GM12875 (cell line): ENCODE measurements at regions not wholly inside any gene's neighbourhood (a gene's known extent, or its start where the extent isn't known, plus 50 kb on each side); places are given as distances from the start of the nearest gene placed in this dataset.

Source experiments
- H3K4me3 ChIP-seq: one replicate; pipeline ENCODE4 v1.5.1; 2011; ENCODE audit warnings: low read depth, low read length, control low read depth
- CTCF ChIP-seq: IDR thresholded peaks from 2 replicates; pipeline ENCODE4 v1.5.1; 2011; ENCODE audit warnings: low read depth, mild to moderate bottlenecking, control low read depth, inconsistent platforms, low read length, moderate library complexity, borderline replicate concordance; ENCODE audit not compliant: insufficient read depth

GRCh38 chr5:2183154-2184025 lies 300.7 kb upstream of the IRX4 start:
- no peak overlapping the region for H3K4me3 ChIP-seq
- TF ChIP-seq CTCF: no peak

DNA sequence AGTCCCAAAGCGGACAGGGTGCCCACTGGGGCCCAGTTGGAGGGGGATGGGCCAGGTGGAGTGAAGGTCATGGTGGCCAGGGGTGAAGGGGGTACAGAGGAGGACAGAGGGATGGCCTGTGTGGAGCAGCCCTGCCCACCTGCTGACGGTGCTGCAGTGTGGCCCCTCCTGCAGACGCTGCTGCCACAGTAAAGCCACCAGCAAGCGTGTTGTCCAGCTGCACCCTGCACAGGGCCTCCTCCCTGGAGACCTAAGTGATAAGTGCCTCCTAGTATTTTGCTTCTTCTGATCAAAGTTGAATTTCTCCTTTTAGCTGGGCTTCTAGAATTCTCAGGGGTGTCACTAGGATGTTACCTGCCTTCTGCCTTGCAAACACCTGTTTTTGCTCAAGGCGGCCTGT lies 299.3 kb upstream of the IRX4 start:
- no peak overlapping the region for H3K4me3 ChIP-seq
- no peak for TF ChIP-seq CTCF

DNA sequence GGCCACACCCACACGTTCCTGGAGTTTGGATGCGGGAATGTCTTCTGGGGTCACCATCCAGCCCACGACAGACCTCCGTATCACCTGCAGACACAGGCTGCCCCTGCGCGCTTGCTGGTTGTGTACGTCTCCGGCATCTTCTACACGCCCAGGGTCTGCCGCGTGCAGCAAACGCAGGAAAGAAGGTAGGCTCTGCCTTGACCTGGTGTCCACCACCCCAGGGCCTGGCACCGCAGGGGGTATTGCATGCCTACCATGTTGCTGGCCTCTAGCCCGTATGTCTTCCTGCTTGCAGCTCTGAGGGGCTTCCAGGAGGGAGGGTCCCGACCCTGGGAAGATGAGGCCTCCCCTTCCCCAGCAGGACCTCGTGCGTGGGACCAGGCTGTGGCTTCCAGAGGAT lies 298.8 kb upstream of the IRX4 start:
- TF ChIP-seq CTCF: no peak
- H3K4me3 ChIP-seq: no peak overlapping the region

DNA sequence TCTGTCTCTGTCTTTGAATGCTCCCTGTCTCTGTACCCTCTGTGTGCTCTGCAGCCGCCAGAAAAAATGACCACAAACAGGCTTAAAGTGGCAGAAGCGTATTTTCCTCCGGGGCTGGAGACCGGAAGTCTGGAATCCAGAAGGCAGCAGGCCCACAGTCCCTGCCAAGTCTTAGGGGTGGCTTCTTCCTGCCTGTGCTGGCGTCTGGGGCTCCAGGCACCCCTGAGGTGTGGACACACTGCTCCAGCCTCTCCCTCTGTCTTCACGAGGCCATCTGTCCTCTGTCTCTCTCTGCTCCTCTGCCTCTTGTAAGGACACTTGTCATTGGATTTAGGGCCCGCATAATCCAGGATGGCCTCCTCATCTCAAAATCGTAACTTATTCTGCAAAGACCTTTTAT lies 298.4 kb upstream of the IRX4 start:
- no peak for TF ChIP-seq CTCF
- H3K4me3 ChIP-seq: no peak overlapping the region

- TF ChIP-seq CTCF: no peak
- no peak overlapping the region for H3K4me3 ChIP-seq
These were observed 297.7 kb upstream of the IRX4 start for GRCh38 chr5:2180456-2180855.

DNA sequence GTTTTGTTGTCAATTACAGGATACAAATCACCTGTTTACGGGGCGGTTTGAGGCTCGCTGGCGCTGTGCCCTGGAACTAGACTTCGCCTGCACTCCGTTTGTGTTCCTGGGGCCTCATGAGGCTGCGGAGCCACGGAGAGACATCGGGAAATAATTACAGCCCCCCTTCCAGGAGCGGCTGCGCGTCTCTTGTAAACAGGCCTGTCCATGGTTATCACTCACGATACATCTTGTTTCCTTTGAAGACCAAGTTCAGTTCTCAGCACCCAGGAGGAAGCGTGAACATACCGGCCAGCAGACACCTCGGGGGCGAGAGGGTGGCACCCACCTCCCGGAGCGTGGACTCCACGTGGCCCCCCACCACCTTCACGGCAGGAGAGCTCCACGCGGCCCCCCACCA lies 297.1 kb upstream of the IRX4 start:
- no peak for TF ChIP-seq CTCF

GRCh38 chr5:2178528-2178927 lies 295.8 kb upstream of the IRX4 start:
- TF ChIP-seq CTCF: no peak
- H3K4me3 ChIP-seq: no peak overlapping the region

More for the DNA sequence above, 297.1 kb upstream of the IRX4 start:
- no peak overlapping the region for H3K4me3 ChIP-seq
